GM18858 (cell line): ENCODE measurements at regions not wholly inside any gene's neighbourhood (a gene's known extent, or its start where the extent isn't known, plus 50 kb on each side); places are given as distances from the start of the nearest gene placed in this dataset.
"Not testable (repeated sequence)": the region's sequence is repeated elsewhere in the genome, so short reads cannot be mapped to it uniquely, and the experiment has no call there.

ENCODE experiments used
- ATAC-seq: cut with Tn5 transposase; IDR thresholded peaks from one replicate; pipeline ENCODE4 v1.9.1; 2021; ENCODE audit not compliant: unreplicated experiment

- no peak for ATAC-seq
Observed at GRCh38 chr2:59399126-59399525, 1154.3 kb downstream of the BCL11A start.

GRCh38 chr2:59398081-59398480 lies 1155.4 kb downstream of the BCL11A start:
- ATAC-seq = no peak

GRCh38 chr2:59395119-59395518 lies 1154.0 kb upstream of the FANCL start:
- ATAC-seq = no peak

DNA sequence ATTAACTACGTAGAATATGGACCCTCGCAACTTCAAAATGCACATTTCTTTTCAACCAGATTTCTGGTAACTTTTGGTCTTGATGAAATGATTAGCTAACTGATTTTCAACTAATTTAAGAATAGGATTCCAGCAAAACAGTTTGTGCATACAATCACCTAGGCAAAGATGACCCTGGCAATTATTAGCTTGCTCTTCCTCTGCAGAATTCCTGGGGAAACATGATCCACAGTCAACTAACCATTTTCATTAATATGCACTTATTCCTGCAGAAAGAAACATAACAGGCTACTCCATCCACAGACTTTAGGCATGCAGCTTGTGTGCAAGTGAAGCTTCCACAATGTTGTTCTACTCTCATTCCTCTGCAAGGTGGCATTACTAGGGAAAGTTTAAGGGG lies 1150.8 kb upstream of the FANCL start:
- no peak for ATAC-seq

GRCh38 chr2:59390581-59390980 lies 1149.5 kb upstream of the FANCL start:
- no peak for ATAC-seq

GRCh38 chr2:59389240-59389639 lies 1148.1 kb upstream of the FANCL start:
- ATAC-seq = no peak

DNA sequence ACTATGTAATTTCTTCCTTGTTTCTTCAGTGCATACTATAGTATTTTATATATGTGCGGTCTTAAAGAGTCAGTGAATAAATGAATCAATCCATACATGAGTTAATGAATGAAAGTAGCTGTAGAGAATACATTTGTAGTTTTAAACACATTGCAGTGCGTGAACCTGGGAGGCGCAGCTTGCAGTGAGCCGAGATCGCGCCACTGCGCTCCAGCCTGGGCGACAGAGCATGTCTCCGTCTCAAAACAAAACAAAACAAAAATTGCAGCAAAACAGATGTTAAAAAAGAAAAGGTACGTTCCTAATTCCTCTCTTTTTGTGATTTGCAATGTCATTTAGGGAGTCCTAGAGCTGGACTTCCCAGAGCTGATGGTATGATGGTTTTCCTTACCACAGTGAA lies 1144.8 kb upstream of the FANCL start:
- ATAC-seq = no peak

DNA sequence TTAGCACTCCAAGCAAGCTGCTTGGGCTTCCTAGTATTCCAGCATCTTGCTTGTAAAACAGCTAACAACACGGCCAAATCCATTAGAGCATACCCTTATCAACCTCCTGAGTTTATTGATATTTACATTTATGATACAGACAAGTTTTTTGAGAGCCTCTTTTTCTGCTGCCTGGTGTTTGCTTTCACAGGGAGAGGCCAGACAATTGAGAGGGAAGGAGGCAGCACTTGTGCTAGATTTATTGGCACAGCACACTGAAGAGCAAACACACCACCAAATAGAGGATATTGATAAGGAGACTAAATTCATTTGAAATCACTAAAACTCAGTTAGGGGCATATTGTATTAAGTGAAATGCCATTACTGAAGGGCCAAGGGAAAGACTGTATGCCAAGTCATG lies 1142.3 kb upstream of the FANCL start:
- no peak for ATAC-seq

DNA sequence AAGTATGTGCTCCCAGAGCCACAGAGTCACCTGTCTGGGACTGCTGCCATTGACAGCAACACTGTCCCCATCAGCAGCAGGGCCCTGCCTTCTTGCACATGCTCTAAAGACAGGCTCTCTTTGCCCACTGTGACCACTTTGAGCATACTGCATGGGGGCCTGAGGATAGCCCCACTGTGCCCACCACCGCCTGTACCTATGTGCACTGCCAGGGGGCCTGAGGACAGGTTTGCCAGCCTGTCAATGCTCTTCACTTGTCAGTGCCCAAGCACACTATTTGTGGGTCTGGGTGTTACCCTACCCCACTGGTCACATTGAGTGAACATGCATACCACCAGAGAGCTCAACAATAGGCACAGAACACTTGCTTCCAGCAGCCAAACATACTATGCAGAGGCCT lies 1137.0 kb upstream of the FANCL start:
- ATAC-seq = no peak

DNA sequence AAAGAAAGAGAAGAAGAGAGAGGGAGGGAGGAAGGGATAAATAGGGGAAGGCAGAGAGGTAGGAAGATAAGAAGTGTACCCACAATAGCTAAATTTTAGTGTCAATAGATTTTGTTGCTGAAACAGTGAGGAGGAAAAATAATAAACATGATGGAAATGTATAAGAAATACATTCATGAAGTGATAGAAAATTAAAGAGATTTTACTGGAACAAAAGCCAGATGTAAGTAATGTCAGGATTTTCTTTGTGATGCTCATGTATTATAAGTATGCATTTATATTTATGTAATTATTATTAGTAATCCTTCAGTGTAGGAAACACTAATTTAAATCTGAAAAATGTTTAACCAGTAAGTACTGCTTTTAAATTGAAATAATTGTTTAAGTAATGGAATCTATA lies 1125.2 kb upstream of the FANCL start:
- no peak for ATAC-seq

GRCh38 chr2:59354498-59354897 lies 1113.4 kb upstream of the FANCL start:
- no peak for ATAC-seq

DNA sequence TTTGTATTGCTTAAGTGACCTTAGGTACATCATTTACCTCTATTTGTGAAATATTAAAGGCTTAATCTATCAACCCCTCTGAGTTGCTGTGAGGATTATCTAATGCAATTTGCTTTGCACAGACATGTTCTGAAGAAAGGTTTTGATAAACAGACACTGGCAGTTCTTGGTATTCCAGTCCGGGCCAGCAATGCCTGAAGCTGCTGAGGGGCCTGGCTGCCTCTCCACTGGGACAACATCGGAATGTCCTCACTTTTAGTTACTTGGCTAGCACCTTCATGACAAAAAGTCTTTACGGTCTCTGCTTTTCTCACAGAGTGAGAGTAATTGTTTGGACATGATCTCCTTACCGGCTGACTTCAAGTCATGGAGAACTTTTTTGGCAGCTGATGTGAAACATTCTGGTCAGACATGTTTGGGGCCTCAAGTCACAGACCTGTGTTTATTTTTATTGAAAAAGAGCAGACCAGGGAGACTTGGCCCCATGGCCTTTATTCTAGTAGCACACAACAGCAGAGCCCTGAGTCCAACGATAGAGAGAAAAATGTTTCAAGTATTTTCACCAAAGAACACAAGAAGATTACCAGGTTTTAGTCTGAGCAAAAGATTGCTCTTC lies 1112.3 kb upstream of the FANCL start:
- ATAC-seq = no peak

- no peak for ATAC-seq
Observed at GRCh38 chr2:59342166-59342565, 1101.0 kb upstream of the FANCL start.

DNA sequence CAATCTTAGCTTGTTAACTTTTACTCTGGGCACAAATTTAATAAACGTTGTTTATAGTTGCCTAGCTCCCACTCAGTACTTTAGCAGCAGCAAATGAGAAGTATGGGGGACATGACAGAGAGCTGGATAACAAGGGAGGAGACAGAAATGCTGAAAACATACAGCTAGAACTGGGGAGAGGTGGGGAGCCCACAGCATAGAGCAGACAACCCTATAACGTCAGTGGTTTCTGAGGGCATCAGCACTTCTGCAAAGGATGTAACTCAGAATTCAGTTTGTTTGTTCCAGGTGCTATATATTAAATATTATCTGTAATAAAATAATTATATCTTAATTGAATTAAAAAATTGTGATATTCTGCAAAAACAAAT lies 1098.7 kb upstream of the FANCL start:
- ATAC-seq = no peak

DNA sequence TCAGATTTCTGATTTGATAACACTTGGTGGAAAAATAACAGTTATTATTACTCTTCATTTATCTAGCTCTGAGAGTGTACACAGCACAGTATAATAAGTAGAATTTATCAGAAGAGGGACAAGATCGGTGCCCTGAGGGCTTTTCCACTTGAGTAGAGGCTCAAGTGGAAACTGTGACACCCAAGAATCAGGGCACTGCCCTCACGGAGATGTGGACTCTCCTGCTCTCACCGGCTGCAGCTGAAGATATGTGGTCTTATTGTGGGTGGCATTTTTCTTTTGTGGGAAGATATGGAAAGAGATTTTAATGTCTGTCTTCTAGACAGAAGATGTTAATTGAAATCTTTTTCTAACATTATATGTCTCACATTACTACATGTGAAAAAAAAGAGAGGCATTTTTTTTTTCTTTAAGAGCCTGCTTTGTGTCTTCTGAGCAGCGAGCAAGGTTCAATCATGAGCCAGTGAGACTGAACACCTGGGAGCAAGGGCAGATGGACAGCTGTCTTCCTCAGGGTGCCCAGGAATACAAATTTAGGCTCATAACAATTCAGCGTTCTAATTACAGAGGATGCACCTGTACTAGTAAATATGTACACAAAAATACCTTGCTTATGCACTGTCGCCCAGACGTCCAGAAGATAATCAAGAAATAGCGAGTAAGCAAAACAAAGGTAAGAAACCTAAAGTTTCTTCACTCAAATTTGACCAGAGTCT lies 1098.2 kb upstream of the FANCL start:
- ATAC-seq = no peak

DNA sequence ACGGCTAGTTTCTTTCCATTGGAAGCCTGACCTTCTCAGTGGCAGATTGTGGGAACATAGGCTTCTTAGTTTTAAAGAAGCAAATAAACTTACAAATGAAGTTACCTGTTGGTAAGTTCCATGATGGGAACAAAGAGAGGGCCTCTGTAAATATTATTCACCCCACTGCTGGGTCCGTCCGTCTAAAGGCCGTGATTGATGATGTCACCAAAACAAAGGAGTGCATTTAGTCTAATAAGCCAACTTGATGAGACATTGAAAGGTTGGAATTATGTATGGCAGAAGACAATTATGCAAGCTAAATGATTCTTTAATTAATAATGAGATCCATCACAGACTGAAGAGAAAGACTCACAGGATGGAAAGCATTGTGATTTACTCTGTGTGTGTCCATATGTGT lies 1091.9 kb upstream of the FANCL start:
- ATAC-seq = no peak

GRCh38 chr2:59326581-59327365 lies 1085.6 kb upstream of the FANCL start:
- not testable (repeated sequence) for ATAC-seq

GRCh38 chr2:59322870-59323269 lies 1081.7 kb upstream of the FANCL start:
- no peak for ATAC-seq

DNA sequence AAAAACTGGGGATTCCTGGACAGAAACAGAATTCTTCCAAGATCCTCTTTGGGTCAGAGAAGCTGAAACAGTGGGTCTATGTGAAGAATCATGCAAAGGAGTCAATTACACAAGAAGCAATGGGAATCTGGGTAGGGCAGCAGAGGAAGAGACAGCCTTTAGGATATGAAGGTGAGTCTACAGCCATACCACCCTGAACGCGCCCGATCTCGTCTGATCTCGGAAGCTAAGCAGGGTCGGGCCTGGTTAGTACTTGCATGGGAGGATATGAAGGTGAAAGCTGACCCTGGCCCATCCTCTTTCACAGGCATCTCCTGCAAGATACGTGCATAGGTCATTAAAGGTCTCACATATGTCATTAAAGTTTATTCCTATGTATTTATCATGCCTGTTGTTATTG lies 1080.9 kb upstream of the FANCL start:
- no peak for ATAC-seq

- no peak for ATAC-seq
Observed at GRCh38 chr2:59314031-59314766, 1073.1 kb upstream of the FANCL start.
